Cardiac muscle cell (in vitro differentiated cells and primary cell): ENCODE measurements at regions not wholly inside any gene's neighbourhood (a gene's known extent, or its start where the extent isn't known, plus 50 kb on each side); places are given as distances from the start of the nearest gene placed in this dataset.
A peak's percentile ranks its signal among the peaks of the same experiment; 100 is the strongest.

ENCODE experiments used
- DNase-seq, 2 donors: peaks; one replicate each; pipeline versions ENCODE4 v3.0.0 to v3.0.0-alpha.2; 2010 to 2017; ENCODE audit warnings: low read depth in 1 of 2, low spot score in 1 of 2
- H3K27ac ChIP-seq: fragments of 200-600 bp; sonication (generic); 2 replicates; pipeline ENCODE4 v1.5.1; 2016
- H3K27me3 ChIP-seq: fragments of 200-600 bp; sonication (generic); 2 replicates; pipeline ENCODE4 v1.6.0; 2016; ENCODE audit warnings: control low read depth
- H3K36me3 ChIP-seq: fragments of 200-600 bp; sonication (generic); 2 replicates; pipeline ENCODE4 v1.5.1; 2016; ENCODE audit warnings: control low read depth
- H3K4me1 ChIP-seq: fragments of 200-600 bp; sonication (generic); 2 replicates; pipeline ENCODE4 v1.8.1; 2017; ENCODE audit warnings: low read depth, mild to moderate bottlenecking, mixed run types
- H3K4me3 ChIP-seq: fragments of 200-600 bp; sonication (generic); 2 replicates; pipeline ENCODE4 v1.5.1; 2016; ENCODE audit warnings: mild to moderate bottlenecking
- H3K9me3 ChIP-seq: fragments of 200-600 bp; sonication (generic); 2 replicates; pipeline ENCODE4 v1.5.1; 2017; ENCODE audit warnings: low read depth, mild to moderate bottlenecking, control low read depth
- CTCF ChIP-seq: IDR thresholded peaks from 2 replicates; pipeline ENCODE4 v1.5.1; 2012; ENCODE audit warnings: low read depth, mild to moderate bottlenecking, low read length

DNA sequence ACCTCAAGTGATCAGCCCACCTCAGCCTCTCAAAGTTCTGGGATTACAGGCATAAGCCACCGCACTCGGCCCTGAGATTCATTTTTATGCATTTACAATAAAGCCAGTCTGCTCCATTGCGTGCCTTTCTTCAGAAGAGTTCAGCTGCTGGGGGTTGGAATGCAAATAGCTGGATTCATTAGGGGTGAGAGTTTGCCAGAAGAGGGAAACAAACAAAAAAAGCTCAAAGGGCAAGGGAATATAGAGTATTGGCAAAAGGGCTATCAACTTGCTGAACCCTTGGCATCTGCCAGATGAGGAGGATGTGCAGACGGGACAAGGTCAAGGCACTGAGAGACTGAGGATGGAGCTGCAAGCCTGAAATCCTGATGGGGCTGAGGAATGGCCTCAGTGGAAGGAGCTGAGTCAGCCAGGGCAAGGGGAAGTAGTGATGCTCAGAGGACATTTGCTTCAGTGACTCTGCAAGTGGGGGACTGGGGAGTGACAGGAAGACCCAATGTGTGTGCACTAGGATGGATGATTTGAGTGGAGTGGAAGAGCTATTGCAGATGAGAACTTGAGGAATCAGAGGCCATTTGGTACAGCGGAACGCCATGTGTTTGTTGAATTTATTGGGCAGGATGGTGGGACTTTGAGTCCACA, 75.0 kb upstream of the ARMC3 start:
- TF ChIP-seq CTCF = no peak
- no peak overlapping the region for H3K4me3 ChIP-seq
- DNase-seq = no peak
- H3K36me3 ChIP-seq = no peaks in the 10 kb centered on the region
- H3K27me3 ChIP-seq = no peaks in the 10 kb centered on the region
- peaks cover 10% of the 10 kb centered on the region for H3K4me1 ChIP-seq
- no peak overlapping the region for H3K27ac ChIP-seq
- no peaks in the 10 kb centered on the region for H3K9me3 ChIP-seq

- Histone ChIP-seq H3K36me3 (no peaks in the 10 kb centered on the region), H3K4me1 (peaks cover 10% of the 10 kb centered on the region), H3K4me3 (no peak overlapping the region), H3K27me3 (no peaks in the 10 kb centered on the region), H3K9me3 (no peaks in the 10 kb centered on the region), H3K27ac (no peak overlapping the region)
- no peak for TF ChIP-seq CTCF
- DNase-seq = no peak
Observed at GRCh38 chr10:22851865-22852239, 76.0 kb upstream of the ARMC3 start.

DNA sequence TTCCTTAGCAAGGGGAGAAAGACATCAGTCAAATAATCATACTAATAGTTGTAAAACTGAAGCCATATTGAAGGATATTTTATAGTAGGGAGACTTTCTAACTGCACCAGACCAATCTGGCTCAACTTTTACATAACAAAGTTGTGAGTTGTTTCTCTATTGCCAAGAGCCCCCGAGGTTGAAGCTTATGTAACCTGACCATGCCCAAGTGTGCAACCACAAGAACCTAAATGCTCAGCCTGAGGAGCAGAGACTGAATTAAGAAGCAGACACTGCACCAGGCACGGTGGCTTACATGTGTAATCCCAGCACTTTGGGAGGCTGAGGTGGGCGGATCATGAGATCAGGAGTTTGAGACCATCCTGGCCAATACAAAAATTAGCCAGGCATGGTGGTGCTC, 77.3 kb upstream of the ARMC3 start:
- Histone ChIP-seq H3K27ac (no peak overlapping the region), H3K36me3 (no peaks in the 10 kb centered on the region), H3K27me3 (no peaks in the 10 kb centered on the region), H3K4me1 (peaks cover 9% of the 10 kb centered on the region), H3K4me3 (no peak overlapping the region), H3K9me3 (no peaks in the 10 kb centered on the region)
- no peak for TF ChIP-seq CTCF
- peak in 1 of 2 donors; percentile 14 for DNase-seq

DNA sequence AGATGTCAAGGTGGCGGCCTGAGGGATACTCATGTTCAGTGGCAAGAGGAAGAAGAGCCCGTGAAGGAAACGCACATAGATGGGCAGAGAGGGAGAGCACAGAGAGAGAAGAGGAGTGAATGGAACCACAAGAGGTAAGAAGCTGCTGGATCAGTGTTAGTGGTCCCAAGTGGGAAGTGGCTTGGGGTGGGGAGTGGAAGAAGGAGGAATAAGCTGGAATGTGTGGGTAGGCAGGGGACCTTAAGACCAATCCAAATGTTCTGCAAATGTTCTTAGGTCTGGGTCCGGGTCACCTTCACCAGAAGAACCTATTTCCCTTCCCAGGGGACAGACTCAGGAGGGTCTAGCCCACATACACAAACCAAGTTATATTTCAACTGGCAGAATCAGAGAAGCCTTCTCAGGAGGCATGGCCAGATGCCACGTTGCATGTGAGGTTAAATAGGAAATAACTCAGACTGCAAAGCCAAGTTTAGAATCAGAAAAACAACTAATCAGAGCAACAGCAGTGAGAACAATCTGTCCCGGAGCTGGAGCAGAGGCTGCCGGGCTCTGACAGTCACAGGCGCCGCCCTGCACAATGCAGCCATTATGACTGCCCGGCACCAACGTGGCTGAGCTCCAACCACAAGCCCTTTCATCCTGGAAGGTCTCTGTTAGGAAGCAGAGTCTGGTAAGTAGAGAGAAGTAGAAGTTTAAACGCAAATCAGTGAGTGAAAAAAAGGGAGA, 78.6 kb upstream of the ARMC3 start:
- peak in 1 of 2 donors; percentile 89 for DNase-seq
- Histone ChIP-seq H3K9me3 (no peaks in the 10 kb centered on the region), H3K27me3 (no peaks in the 10 kb centered on the region), H3K4me3 (no peak overlapping the region), H3K4me1 (no peaks in the 10 kb centered on the region), H3K36me3 (no peaks in the 10 kb centered on the region), H3K27ac (no peak overlapping the region)
- TF ChIP-seq CTCF = no peak

- H3K27me3 ChIP-seq = no peaks in the 10 kb centered on the region
- no peak overlapping the region for H3K4me3 ChIP-seq
- H3K9me3 ChIP-seq = no peaks in the 10 kb centered on the region
- TF ChIP-seq CTCF = no peak
- H3K4me1 ChIP-seq = no peaks in the 10 kb centered on the region
- no peak overlapping the region for H3K27ac ChIP-seq
- H3K36me3 ChIP-seq = no peaks in the 10 kb centered on the region
- DNase-seq = no peak
Observed at GRCh38 chr10:22848509-22848908, 79.3 kb upstream of the ARMC3 start.
